ENCODE measurements at regions not wholly inside any gene's neighbourhood (a gene's known extent, or its start where the extent isn't known, plus 50 kb on each side); places are given as distances from the start of the nearest gene placed in this dataset.

DNA sequence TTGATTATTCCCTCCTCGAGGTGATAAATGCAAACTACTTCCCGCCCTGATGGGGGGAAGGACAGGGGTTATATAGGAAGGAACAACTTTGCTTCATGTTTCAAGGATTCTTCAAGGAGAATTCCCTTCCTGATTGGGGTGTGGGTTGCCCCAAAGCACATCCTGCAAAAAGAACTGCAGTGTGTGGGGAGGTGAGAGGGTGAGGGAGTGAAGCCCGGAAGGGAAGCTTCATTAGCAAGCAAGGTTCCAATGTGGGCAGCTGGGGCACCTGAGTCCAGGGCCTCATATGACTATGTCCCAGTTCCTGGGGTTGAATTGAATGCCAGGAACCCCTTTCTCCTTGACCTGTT lies 326.0 kb downstream of the MN1 start:
- Histone ChIP-seq H3K27me3 (ENCODE audit: insufficient read depth, low read depth, severe bottlenecking) (no peaks in the 10 kb centered on the region), H3K4me3 (ENCODE audit: low read depth, low read length) (no peak overlapping the region), H3K36me3 (no peaks in the 10 kb centered on the region), H3K9me3 (ENCODE audit: severe bottlenecking) (no peaks in the 10 kb centered on the region), H3K27ac (no peak overlapping the region)
- TF ChIP-seq, protein P1, sequence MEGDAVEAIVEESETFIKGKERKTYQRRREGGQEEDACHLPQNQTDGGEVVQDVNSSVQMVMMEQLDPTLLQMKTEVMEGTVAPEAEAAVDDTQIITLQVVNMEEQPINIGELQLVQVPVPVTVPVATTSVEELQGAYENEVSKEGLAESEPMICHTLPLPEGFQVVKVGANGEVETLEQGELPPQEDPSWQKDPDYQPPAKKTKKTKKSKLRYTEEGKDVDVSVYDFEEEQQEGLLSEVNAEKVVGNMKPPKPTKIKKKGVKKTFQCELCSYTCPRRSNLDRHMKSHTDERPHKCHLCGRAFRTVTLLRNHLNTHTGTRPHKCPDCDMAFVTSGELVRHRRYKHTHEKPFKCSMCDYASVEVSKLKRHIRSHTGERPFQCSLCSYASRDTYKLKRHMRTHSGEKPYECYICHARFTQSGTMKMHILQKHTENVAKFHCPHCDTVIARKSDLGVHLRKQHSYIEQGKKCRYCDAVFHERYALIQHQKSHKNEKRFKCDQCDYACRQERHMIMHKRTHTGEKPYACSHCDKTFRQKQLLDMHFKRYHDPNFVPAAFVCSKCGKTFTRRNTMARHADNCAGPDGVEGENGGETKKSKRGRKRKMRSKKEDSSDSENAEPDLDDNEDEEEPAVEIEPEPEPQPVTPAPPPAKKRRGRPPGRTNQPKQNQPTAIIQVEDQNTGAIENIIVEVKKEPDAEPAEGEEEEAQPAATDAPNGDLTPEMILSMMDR (IDR thresholded peaks at IDR 0.05; ENCODE audit: low read depth, low read length), result no peak
- no peak for DNase-seq

GRCh38 chr22:27476318-27476717 lies 325.2 kb downstream of the MN1 start:
- H3K27ac ChIP-seq, result no peak overlapping the region
- H3K4me3 ChIP-seq (ENCODE audit: low read depth, low read length), result no peak overlapping the region
- H3K9me3 ChIP-seq (ENCODE audit: severe bottlenecking), result no peaks in the 10 kb centered on the region
- TF ChIP-seq, protein P1 (IDR thresholded peaks at IDR 0.05; ENCODE audit: low read depth, low read length), result no peak
- H3K27me3 ChIP-seq (ENCODE audit: insufficient read depth, low read depth, severe bottlenecking), result no peaks in the 10 kb centered on the region
- H3K36me3 ChIP-seq, result no peaks in the 10 kb centered on the region
- no peak for DNase-seq

GRCh38 chr22:27476729-27477128 lies 324.8 kb downstream of the MN1 start:
- Histone ChIP-seq H3K4me3 (ENCODE audit: low read depth, low read length) (no peak overlapping the region), H3K27me3 (ENCODE audit: insufficient read depth, low read depth, severe bottlenecking) (no peaks in the 10 kb centered on the region), H3K27ac (no peak overlapping the region), H3K9me3 (ENCODE audit: severe bottlenecking) (no peaks in the 10 kb centered on the region), H3K36me3 (no peaks in the 10 kb centered on the region)
- no peak for DNase-seq
- TF ChIP-seq, protein P1 (IDR thresholded peaks at IDR 0.05; ENCODE audit: low read depth, low read length), result no peak

DNA sequence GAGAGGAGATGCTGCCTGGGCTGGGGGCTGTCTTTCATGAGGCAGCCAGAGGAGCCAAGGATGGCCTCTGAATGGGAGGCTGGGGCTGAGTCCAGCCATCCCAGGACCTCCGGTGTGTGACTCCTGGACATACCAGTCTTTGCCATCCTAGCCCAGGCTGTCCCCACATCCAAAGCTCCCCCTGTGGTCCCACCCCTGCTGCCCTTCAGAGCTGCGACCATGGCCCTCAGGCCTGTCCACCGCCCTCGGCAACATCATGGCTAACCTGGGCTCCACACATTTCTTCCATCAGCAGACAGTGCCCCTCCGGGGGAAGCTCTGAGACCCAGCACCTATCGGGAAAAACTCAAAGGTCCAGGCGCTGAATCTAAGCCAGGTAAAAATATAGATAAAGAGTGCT lies 324.4 kb downstream of the MN1 start:
- H3K27ac ChIP-seq, result no peak overlapping the region
- TF ChIP-seq, protein P1 (IDR thresholded peaks at IDR 0.05; ENCODE audit: low read depth, low read length), result no peak

DNA sequence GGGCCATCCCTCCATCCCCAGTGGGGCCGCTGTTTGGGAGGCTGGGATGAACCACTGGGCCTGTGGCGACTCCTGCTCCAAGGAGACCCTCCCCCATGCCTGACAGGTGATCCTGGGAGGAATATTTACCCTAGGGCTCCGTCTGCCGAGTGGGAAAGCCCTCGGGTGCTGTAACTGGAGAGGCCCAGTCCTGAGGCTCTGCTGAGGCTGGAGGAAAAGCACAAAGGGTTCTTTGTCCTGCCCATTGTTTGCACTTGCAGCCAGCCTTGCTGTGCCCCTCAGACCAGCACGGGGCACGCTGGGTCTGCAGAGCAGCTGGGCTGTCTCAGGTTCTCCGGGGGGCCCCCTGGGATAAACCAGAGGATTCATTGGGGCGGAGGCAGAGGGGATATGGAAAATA lies 321.1 kb downstream of the MN1 start:
- Histone ChIP-seq H3K9me3 (ENCODE audit: severe bottlenecking) (no peaks in the 10 kb centered on the region), H3K36me3 (no peaks in the 10 kb centered on the region), H3K4me3 (ENCODE audit: low read depth, low read length) (no peak overlapping the region), H3K27me3 (ENCODE audit: insufficient read depth, low read depth, severe bottlenecking) (no peaks in the 10 kb centered on the region), H3K27ac (no peak overlapping the region)
- TF ChIP-seq, protein P1 (IDR thresholded peaks at IDR 0.05; ENCODE audit: low read depth, low read length), result no peak
- DNase-seq, result no peak

More for the DNA sequence above, 324.4 kb downstream of the MN1 start:
- Histone ChIP-seq H3K27me3 (ENCODE audit: insufficient read depth, low read depth, severe bottlenecking) (no peaks in the 10 kb centered on the region), H3K36me3 (no peaks in the 10 kb centered on the region), H3K9me3 (ENCODE audit: severe bottlenecking) (no peaks in the 10 kb centered on the region), H3K4me3 (ENCODE audit: low read depth, low read length) (no peak overlapping the region)
- DNase-seq, result no peak

DNA sequence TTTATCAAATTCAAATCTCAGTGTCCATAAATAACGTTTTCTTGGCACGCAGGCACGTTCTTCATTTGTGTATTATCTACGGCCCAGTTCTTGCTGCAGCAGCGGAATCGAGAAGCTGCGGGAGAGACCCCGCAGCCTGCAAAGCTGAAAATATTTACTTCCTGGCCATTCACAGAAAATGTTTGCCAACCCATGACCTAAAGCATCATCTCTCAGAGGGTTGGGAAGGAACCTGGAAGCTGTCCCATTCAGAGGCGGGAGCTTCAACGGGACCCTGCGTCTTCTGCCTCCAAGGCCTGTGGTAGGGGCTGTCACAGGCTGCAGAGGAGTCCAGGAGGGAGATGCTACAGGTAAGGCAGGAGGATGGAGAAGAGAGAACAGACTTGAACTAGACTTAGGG lies 319.2 kb downstream of the MN1 start:
- no peak for DNase-seq
- no peaks in the 10 kb centered on the region for H3K9me3 ChIP-seq (ENCODE audit: severe bottlenecking)
- TF ChIP-seq, protein P1 (IDR thresholded peaks at IDR 0.05; ENCODE audit: low read depth, low read length), result no peak
- H3K4me3 ChIP-seq (ENCODE audit: low read depth, low read length), result no peak overlapping the region
- H3K27me3 ChIP-seq (ENCODE audit: insufficient read depth, low read depth, severe bottlenecking), result no peaks in the 10 kb centered on the region
- H3K27ac ChIP-seq, result no peak overlapping the region
- no peaks in the 10 kb centered on the region for H3K36me3 ChIP-seq
